ENCODE measurements at regions not wholly inside any gene's neighbourhood (a gene's known extent, or its start where the extent isn't known, plus 50 kb on each side); places are given as distances from the start of the nearest gene placed in this dataset.

DNA sequence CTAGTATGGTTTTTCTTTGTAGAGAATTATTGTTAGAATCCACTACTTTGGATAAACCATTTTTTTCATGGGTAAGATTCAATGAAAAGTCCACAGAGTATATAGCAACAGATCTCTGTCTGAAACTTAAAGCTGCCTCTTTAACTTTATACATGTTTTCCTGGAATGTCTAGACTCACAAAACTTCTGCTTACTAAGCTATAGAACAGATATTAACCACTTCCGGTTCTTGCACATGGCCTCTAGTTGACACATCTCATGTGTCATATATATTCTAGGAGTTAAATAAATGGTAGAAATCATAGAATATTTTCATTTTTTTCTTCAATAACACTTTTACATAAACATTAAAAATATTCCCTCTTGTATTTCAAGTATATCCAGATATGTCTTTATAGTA lies 1693.9 kb downstream of the SI start:
- no peak for DNase-seq (ENCODE audit: low spot score)
- no peaks in the 10 kb centered on the region for H4K20me1 ChIP-seq (ENCODE audit: insufficient read depth, poor library complexity, severe bottlenecking)
- no peaks in the 10 kb centered on the region for H3K4me1 ChIP-seq (ENCODE audit: insufficient read depth)
- H3K27ac ChIP-seq: no peak overlapping the region
- H3K27me3 ChIP-seq: no peaks in the 10 kb centered on the region
- no peaks in the 10 kb centered on the region for H3K36me3 ChIP-seq (replicated peaks; ENCODE audit: insufficient read depth, low read depth)
- WGBS (ENCODE audit: low lambda C conversion rate, missing lambda C conversion rate): 94% methylated on average over 1 of the region's 1 CpG
- H3K79me2 ChIP-seq: no peaks in the 10 kb centered on the region
- no peak overlapping the region for H3K4me2 ChIP-seq
- no peaks in the 10 kb centered on the region for H3K9me2 ChIP-seq (replicated peaks; ENCODE audit: insufficient read depth)
- no peaks in the 10 kb centered on the region for H3K9me3 ChIP-seq (ENCODE audit: low read depth)
- TF ChIP-seq, protein P1, sequence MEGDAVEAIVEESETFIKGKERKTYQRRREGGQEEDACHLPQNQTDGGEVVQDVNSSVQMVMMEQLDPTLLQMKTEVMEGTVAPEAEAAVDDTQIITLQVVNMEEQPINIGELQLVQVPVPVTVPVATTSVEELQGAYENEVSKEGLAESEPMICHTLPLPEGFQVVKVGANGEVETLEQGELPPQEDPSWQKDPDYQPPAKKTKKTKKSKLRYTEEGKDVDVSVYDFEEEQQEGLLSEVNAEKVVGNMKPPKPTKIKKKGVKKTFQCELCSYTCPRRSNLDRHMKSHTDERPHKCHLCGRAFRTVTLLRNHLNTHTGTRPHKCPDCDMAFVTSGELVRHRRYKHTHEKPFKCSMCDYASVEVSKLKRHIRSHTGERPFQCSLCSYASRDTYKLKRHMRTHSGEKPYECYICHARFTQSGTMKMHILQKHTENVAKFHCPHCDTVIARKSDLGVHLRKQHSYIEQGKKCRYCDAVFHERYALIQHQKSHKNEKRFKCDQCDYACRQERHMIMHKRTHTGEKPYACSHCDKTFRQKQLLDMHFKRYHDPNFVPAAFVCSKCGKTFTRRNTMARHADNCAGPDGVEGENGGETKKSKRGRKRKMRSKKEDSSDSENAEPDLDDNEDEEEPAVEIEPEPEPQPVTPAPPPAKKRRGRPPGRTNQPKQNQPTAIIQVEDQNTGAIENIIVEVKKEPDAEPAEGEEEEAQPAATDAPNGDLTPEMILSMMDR (IDR thresholded peaks at IDR 0.05; ENCODE audit: poor library complexity): no peak
- no peak for TF ChIP-seq EZH2 (IDR thresholded peaks at IDR 0.05; ENCODE audit: borderline replicate concordance)
- no peak for TF ChIP-seq EZH2phosphoT487 (IDR thresholded peaks at IDR 0.05; ENCODE audit: low read depth, severe bottlenecking, unreplicated experiment)
- no peak overlapping the region for H3K4me3 ChIP-seq
- no peak overlapping the region for H2AFZ ChIP-seq

DNA sequence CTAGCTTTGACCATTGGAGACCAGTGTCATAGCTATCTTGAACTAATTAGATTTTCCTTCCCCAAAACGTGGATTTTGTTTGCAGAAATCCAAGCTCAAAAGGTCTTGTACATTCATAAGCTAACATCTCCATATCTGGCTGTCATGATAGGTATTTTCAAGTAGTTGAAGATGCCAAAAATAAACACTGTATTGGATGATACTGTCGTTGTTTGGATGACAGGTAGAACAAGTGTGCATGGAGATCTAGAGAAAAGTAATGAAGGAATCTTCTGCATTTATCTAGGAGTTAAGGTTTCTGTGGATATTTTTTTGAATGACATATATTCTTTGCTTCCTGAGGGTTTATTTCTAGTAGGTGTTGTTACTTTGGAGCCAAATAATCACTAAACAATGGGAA lies 1696.1 kb downstream of the SI start:
- Histone ChIP-seq H3K9me3 (ENCODE audit: low read depth) (no peaks in the 10 kb centered on the region), H3K27me3 (no peaks in the 10 kb centered on the region), H3K36me3 (replicated peaks; ENCODE audit: insufficient read depth, low read depth) (no peaks in the 10 kb centered on the region), H3K79me2 (no peaks in the 10 kb centered on the region), H3K4me2 (no peak overlapping the region), H4K20me1 (ENCODE audit: insufficient read depth, poor library complexity, severe bottlenecking) (no peaks in the 10 kb centered on the region), H3K4me1 (ENCODE audit: insufficient read depth) (no peaks in the 10 kb centered on the region), H3K27ac (no peak overlapping the region), H3K4me3 (no peak overlapping the region), H2AFZ (no peak overlapping the region), H3K9me2 (replicated peaks; ENCODE audit: insufficient read depth) (no peaks in the 10 kb centered on the region)
- DNase-seq (ENCODE audit: low spot score): no peak
- TF ChIP-seq EZH2 (IDR thresholded peaks at IDR 0.05; ENCODE audit: borderline replicate concordance) (no peak), EZH2phosphoT487 (IDR thresholded peaks at IDR 0.05; ENCODE audit: low read depth, severe bottlenecking, unreplicated experiment) (no peak)
- TF ChIP-seq, protein P1 (IDR thresholded peaks at IDR 0.05; ENCODE audit: poor library complexity): no peak
- WGBS (ENCODE audit: low lambda C conversion rate, missing lambda C conversion rate): 58% methylated on average over 2 of the region's 2 CpGs

DNA sequence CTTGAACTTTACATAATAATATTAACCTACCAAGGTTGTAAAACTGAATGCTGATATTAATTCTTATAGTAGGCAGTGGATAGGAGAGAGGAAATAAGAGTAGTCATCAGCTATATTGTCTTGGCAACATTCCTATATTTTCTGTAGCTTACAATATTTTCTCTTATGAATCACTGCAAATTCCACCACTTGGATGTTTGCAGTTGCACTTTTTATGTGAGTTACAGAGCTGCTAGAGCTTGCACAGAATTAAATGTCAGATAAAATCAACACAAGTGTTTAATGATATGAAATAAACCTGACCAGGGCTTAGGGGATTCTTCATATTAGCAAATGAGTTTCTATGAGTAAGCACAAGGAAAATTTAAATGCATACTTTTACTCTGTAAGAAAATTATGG lies 1710.1 kb downstream of the SI start:
- Histone ChIP-seq H3K36me3 (replicated peaks; ENCODE audit: insufficient read depth, low read depth) (no peaks in the 10 kb centered on the region), H3K79me2 (no peaks in the 10 kb centered on the region), H3K27me3 (no peaks in the 10 kb centered on the region), H3K9me2 (replicated peaks; ENCODE audit: insufficient read depth) (no peaks in the 10 kb centered on the region), H4K20me1 (ENCODE audit: insufficient read depth, poor library complexity, severe bottlenecking) (no peaks in the 10 kb centered on the region), H3K27ac (no peak overlapping the region), H2AFZ (no peak overlapping the region), H3K9me3 (ENCODE audit: low read depth) (no peaks in the 10 kb centered on the region), H3K4me2 (no peak overlapping the region), H3K4me1 (ENCODE audit: insufficient read depth) (no peaks in the 10 kb centered on the region), H3K4me3 (no peak overlapping the region)
- no peak for DNase-seq (ENCODE audit: low spot score)
- TF ChIP-seq EZH2phosphoT487 (IDR thresholded peaks at IDR 0.05; ENCODE audit: low read depth, severe bottlenecking, unreplicated experiment) (no peak), EZH2 (IDR thresholded peaks at IDR 0.05; ENCODE audit: borderline replicate concordance) (no peak)
- TF ChIP-seq, protein P1 (IDR thresholded peaks at IDR 0.05; ENCODE audit: poor library complexity): no peak

DNA sequence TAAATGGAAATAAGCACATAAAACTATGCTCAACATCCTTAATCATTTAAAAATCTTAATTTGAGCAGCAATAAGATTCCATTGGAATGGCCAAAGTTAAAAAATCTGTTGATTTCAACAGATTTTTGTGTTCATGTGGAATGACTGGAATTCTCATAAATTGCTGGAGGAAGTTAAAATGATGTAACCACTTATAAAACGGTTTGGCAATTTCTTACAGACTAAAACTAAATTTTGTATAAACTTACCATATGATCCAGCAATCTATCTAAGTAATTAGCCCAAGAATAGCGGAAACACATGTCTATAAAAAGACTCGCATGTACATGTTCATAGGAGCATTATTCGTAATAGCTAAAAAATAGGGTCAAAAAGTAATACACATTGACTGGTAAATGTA lies 1713.6 kb downstream of the SI start:
- Histone ChIP-seq H3K27me3 (no peaks in the 10 kb centered on the region), H4K20me1 (ENCODE audit: insufficient read depth, poor library complexity, severe bottlenecking) (no peaks in the 10 kb centered on the region), H3K36me3 (replicated peaks; ENCODE audit: insufficient read depth, low read depth) (no peaks in the 10 kb centered on the region), H2AFZ (no peak overlapping the region), H3K4me3 (no peak overlapping the region), H3K4me2 (no peak overlapping the region), H3K9me2 (replicated peaks; ENCODE audit: insufficient read depth) (no peaks in the 10 kb centered on the region), H3K4me1 (ENCODE audit: insufficient read depth) (no peaks in the 10 kb centered on the region), H3K79me2 (no peaks in the 10 kb centered on the region), H3K9me3 (ENCODE audit: low read depth) (no peaks in the 10 kb centered on the region), H3K27ac (no peak overlapping the region)
- DNase-seq (ENCODE audit: low spot score): no peak
- 74% methylated on average over 4 of the region's 4 CpGs for WGBS (ENCODE audit: low lambda C conversion rate, missing lambda C conversion rate)
- TF ChIP-seq EZH2 (IDR thresholded peaks at IDR 0.05; ENCODE audit: borderline replicate concordance) (no peak), EZH2phosphoT487 (IDR thresholded peaks at IDR 0.05; ENCODE audit: low read depth, severe bottlenecking, unreplicated experiment) (no peak)

Data from hepatocyte (in vitro differentiated cells).